ENCODE measurements at regions not wholly inside any gene's neighbourhood (a gene's known extent, or its start where the extent isn't known, plus 50 kb on each side); places are given as distances from the start of the nearest gene placed in this dataset.
A peak's percentile ranks its signal among the peaks of the same experiment; 100 is the strongest.

DNA sequence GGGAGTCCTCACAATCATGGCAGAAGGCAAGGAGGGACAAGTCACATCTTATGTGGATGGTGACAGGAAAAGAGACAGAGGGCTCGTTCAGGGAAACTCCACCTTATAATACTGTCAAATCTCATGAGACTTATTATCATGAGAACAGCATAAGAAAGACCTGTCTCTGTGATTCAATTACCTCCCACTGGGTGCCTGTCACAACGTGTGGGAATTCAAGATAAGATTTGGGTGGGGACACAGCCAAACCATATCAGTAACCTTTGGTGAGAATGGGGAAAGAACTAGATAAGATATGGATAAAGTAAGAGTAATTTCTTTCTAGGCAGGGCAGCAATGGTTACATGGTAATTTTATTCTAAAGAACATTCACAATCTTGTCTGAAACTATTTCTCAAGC is 344.9 kb upstream of the KLF12 start:
- H3K9me3 Mint-ChIP-seq: no peaks in the 10 kb centered on the region
- Histone ChIP-seq H3K27me3 (no peaks in the 10 kb centered on the region), H4K20me1 (ENCODE audit: low read depth) (no peaks in the 10 kb centered on the region), H3K4me1 (no peaks in the 10 kb centered on the region), H3K4me3 (no peak overlapping the region), H3K36me3 (no peaks in the 10 kb centered on the region), H2AFZ (replicated peaks) (no peak overlapping the region), H3F3A (ENCODE audit: low read depth) (no peaks in the 10 kb centered on the region), H3K79me2 (ENCODE audit: low read depth) (no peaks in the 10 kb centered on the region), H3K9me3 (ENCODE audit: low read depth) (no peaks in the 10 kb centered on the region), H3K9ac (no peak overlapping the region), H3K4me2 (no peak overlapping the region), H3K27ac (no peak overlapping the region)
- no peak for TF ChIP-seq EZH2 (IDR thresholded peaks at IDR 0.05)
- TF ChIP-seq, protein P1, sequence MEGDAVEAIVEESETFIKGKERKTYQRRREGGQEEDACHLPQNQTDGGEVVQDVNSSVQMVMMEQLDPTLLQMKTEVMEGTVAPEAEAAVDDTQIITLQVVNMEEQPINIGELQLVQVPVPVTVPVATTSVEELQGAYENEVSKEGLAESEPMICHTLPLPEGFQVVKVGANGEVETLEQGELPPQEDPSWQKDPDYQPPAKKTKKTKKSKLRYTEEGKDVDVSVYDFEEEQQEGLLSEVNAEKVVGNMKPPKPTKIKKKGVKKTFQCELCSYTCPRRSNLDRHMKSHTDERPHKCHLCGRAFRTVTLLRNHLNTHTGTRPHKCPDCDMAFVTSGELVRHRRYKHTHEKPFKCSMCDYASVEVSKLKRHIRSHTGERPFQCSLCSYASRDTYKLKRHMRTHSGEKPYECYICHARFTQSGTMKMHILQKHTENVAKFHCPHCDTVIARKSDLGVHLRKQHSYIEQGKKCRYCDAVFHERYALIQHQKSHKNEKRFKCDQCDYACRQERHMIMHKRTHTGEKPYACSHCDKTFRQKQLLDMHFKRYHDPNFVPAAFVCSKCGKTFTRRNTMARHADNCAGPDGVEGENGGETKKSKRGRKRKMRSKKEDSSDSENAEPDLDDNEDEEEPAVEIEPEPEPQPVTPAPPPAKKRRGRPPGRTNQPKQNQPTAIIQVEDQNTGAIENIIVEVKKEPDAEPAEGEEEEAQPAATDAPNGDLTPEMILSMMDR (IDR thresholded peaks at IDR 0.05): no peak
- no peak for TF ChIP-seq EZH2phosphoT487 (IDR thresholded peaks at IDR 0.05)
- no peaks in the 10 kb centered on the region for H3K4me1 Mint-ChIP-seq
- no peak overlapping the region for H3K27ac Mint-ChIP-seq
- DNase-seq (ENCODE audit: low spot score): no peak
- H3K27me3 Mint-ChIP-seq (ENCODE audit: insufficient read depth, low read depth): no peaks in the 10 kb centered on the region
- H3K36me3 Mint-ChIP-seq: no peaks in the 10 kb centered on the region
- no peak overlapping the region for H3K4me3 Mint-ChIP-seq

DNA sequence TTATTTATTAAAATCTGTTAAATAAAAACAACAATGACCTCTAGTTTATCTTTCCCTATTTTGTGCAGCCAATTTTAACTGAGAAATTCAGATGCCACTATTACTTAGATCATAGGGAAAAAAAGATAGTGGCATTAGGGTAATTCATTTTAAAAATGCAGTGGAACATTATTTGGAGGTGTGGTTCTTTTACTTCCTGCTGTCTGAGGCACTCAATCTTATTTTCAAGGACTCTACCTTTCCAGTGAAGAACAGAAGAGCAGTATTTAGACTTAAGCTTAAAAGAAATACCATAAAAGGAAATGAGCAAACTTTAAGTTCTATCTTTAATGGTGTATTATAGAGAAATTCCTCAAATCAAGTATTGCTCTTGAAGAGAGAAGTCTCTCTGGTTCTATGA is 342.6 kb upstream of the KLF12 start:
- no peaks in the 10 kb centered on the region for H3K36me3 Mint-ChIP-seq
- no peak overlapping the region for H3K27ac Mint-ChIP-seq
- H3F3A ChIP-seq (ENCODE audit: low read depth): no peaks in the 10 kb centered on the region
- no peak overlapping the region for H3K27ac ChIP-seq
- H3K4me2 ChIP-seq: no peak overlapping the region
- no peaks in the 10 kb centered on the region for H3K9me3 ChIP-seq (ENCODE audit: low read depth)
- no peak overlapping the region for H3K9ac ChIP-seq
- H2AFZ ChIP-seq (replicated peaks): no peak overlapping the region
- H4K20me1 ChIP-seq (ENCODE audit: low read depth): no peaks in the 10 kb centered on the region
- no peak for DNase-seq (ENCODE audit: low spot score)
- TF ChIP-seq, protein P1 (IDR thresholded peaks at IDR 0.05): no peak
- TF ChIP-seq EZH2 (IDR thresholded peaks at IDR 0.05) (no peak), EZH2phosphoT487 (IDR thresholded peaks at IDR 0.05) (no peak)
- H3K27me3 ChIP-seq: no peaks in the 10 kb centered on the region
- H3K4me3 Mint-ChIP-seq: no peak overlapping the region
- no peaks in the 10 kb centered on the region for H3K4me1 Mint-ChIP-seq
- no peaks in the 10 kb centered on the region for H3K4me1 ChIP-seq
- no peaks in the 10 kb centered on the region for H3K79me2 ChIP-seq (ENCODE audit: low read depth)
- H3K36me3 ChIP-seq: no peaks in the 10 kb centered on the region
- H3K9me3 Mint-ChIP-seq: no peaks in the 10 kb centered on the region
- H3K4me3 ChIP-seq: no peak overlapping the region
- H3K27me3 Mint-ChIP-seq (ENCODE audit: insufficient read depth, low read depth): no peaks in the 10 kb centered on the region

DNA sequence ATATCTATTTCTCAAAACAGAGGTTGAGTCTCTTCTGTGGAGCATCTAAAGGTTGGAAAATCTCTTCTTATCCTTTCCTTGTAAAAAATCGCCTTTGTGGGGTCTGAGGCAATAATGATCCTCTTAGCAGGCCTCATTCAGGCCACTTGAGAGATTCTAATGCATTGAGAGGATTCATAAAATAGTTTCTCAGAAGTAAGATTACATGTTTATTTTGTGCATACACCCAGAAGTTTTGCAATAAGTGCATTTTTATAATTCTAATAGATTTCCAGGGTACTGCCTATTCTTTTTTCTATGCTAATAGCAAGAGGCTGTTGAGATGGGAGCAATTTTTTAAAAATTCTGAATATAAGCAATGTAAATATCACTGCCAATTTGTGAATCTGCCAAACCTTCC is 342.2 kb upstream of the KLF12 start:
- H3K9me3 Mint-ChIP-seq: no peaks in the 10 kb centered on the region
- Histone ChIP-seq H3K4me1 (no peaks in the 10 kb centered on the region), H3K79me2 (ENCODE audit: low read depth) (no peaks in the 10 kb centered on the region), H3K27me3 (no peaks in the 10 kb centered on the region), H3K4me2 (no peak overlapping the region), H3K9ac (no peak overlapping the region), H3F3A (ENCODE audit: low read depth) (no peaks in the 10 kb centered on the region), H2AFZ (replicated peaks) (no peak overlapping the region), H4K20me1 (ENCODE audit: low read depth) (no peaks in the 10 kb centered on the region), H3K4me3 (no peak overlapping the region), H3K27ac (no peak overlapping the region), H3K9me3 (ENCODE audit: low read depth) (no peaks in the 10 kb centered on the region), H3K36me3 (no peaks in the 10 kb centered on the region)
- no peak for TF ChIP-seq EZH2 (IDR thresholded peaks at IDR 0.05)
- no peak for TF ChIP-seq EZH2phosphoT487 (IDR thresholded peaks at IDR 0.05)
- TF ChIP-seq, protein P1 (IDR thresholded peaks at IDR 0.05): no peak
- H3K4me1 Mint-ChIP-seq: no peaks in the 10 kb centered on the region
- H3K27ac Mint-ChIP-seq: no peak overlapping the region
- H3K4me3 Mint-ChIP-seq: no peak overlapping the region
- no peak for DNase-seq (ENCODE audit: low spot score)
- H3K36me3 Mint-ChIP-seq: no peaks in the 10 kb centered on the region
- no peaks in the 10 kb centered on the region for H3K27me3 Mint-ChIP-seq (ENCODE audit: insufficient read depth, low read depth)

DNA sequence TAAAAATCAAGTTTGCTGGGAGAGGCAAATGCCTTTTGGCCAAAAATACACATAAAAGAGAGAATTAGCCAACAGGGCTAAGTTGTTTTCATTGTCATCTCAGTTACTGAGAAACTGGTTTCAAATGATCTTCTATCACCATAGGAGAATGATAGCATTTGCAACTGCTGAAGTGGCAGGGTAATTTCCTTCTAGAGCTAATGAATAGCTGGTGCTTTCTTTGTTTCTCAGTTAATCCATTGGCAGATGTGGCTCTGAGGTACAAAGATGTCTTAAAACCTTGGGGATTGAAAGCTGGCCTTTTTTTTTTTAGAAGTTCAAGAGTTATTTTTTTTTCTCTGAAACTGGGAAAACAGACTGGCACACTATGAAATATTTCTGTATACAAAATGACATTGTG is 332.7 kb upstream of the KLF12 start:
- Histone ChIP-seq H3K4me3 (no peak overlapping the region), H3K9me3 (ENCODE audit: low read depth) (no peaks in the 10 kb centered on the region), H3K4me1 (peaks cover 24% of the 10 kb centered on the region), H4K20me1 (ENCODE audit: low read depth) (no peaks in the 10 kb centered on the region), H3F3A (ENCODE audit: low read depth) (no peaks in the 10 kb centered on the region), H3K79me2 (ENCODE audit: low read depth) (no peaks in the 10 kb centered on the region), H3K27me3 (no peaks in the 10 kb centered on the region), H3K36me3 (no peaks in the 10 kb centered on the region), H2AFZ (replicated peaks) (no peak overlapping the region), H3K27ac (no peak overlapping the region), H3K9ac (no peak overlapping the region), H3K4me2 (peak overlapping the region; percentile 54)
- TF ChIP-seq, protein P1 (IDR thresholded peaks at IDR 0.05): no peak
- TF ChIP-seq EZH2phosphoT487 (IDR thresholded peaks at IDR 0.05): peak; percentile 24
- H3K4me3 Mint-ChIP-seq: no peak overlapping the region
- H3K4me1 Mint-ChIP-seq: peaks cover 14% of the 10 kb centered on the region
- DNase-seq (ENCODE audit: low spot score): peak; percentile 54
- no peaks in the 10 kb centered on the region for H3K9me3 Mint-ChIP-seq
- no peaks in the 10 kb centered on the region for H3K36me3 Mint-ChIP-seq
- no peak overlapping the region for H3K27ac Mint-ChIP-seq
- no peaks in the 10 kb centered on the region for H3K27me3 Mint-ChIP-seq (ENCODE audit: insufficient read depth, low read depth)

All from neural progenitor cell (in vitro differentiated cells).